Transverse colon (tissue), 4 donors: ENCODE measurements at regions not wholly inside any gene's neighbourhood (a gene's known extent, or its start where the extent isn't known, plus 50 kb on each side); places are given as distances from the start of the nearest gene placed in this dataset.

Experiments used
- CTCF ChIP-seq, 5 experiments: fragments of 200-600 bp in 3 of 5; fragments of 450-650 bp in 2 of 5; sonication (generic) in 3 of 5; IDR thresholded peaks; 1 replicate in 2 of 5; 2 replicates in 3 of 5; pipeline ENCODE4 v1.5.1; 2016 to 2017; ENCODE audit warnings: antibody characterized with exemption in 5 of 5, inconsistent platforms in 3 of 5, mild to moderate bottlenecking in 2 of 5, moderate library complexity in 1 of 5
- POLR2A ChIP-seq: fragments of 450-650 bp; IDR thresholded peaks from one replicate; pipeline ENCODE4 v1.6.1; 2016; ENCODE audit warnings: antibody characterized with exemption, mild to moderate bottlenecking, moderate library complexity
- POLR2AphosphoS5 ChIP-seq, 3 donors: sonication (generic); formaldehyde crosslinking; IDR thresholded peaks; one replicate each; pipeline ENCODE4 v1.6.1; 2016; ENCODE audit warnings: antibody characterized with exemption in 3 of 3

GRCh38 chr20:22088882-22089281, 383.4 kb downstream of the PAX1 start:
- TF ChIP-seq POLR2AphosphoS5 (IDR thresholded peaks at IDR 0.05) (no peak), CTCF (IDR thresholded peaks at IDR 0.05) (no peak), POLR2A (no peak)
